Esophagus muscularis mucosa (tissue), 4 donors: ENCODE measurements at regions not wholly inside any gene's neighbourhood (a gene's known extent, or its start where the extent isn't known, plus 50 kb on each side); places are given as distances from the start of the nearest gene placed in this dataset.
"Not testable (repeated sequence)": the region's sequence is repeated elsewhere in the genome, so short reads cannot be mapped to it uniquely, and the experiment has no call there.

Experiments
- DNase-seq: peaks from one replicate; pipeline ENCODE4 v3.0.0-alpha.2; 2017; ENCODE audit errors: extremely low spot score
- H3K27ac ChIP-seq, 4 donors: fragments of 200-600 bp; sonication (generic); replicated peaks in 1 of 4; 1 replicate in 3 of 4; 2 replicates in 1 of 4; pipeline ENCODE4 v1.5.1; 2016 to 2019; ENCODE audit warnings: mild to moderate bottlenecking in 1 of 4
- H3K27me3 ChIP-seq, 4 donors: fragments of 200-600 bp; sonication (generic); one replicate each; pipeline versions ENCODE4 v1.5.1 to v1.6.0; 2016 to 2019
- H3K36me3 ChIP-seq, 4 donors: fragments of 200-600 bp; sonication (generic); one replicate each; pipeline ENCODE4 v1.5.1; 2016 to 2019
- H3K4me1 ChIP-seq, 4 donors: fragments of 200-600 bp; sonication (generic); one replicate each; pipeline ENCODE4 v1.5.1; 2016 to 2019
- H3K4me3 ChIP-seq, 4 donors: fragments of 200-600 bp; sonication (generic); 1 replicate in 2 of 4; 2 replicates in 2 of 4; pipeline ENCODE4 v1.5.1; 2016 to 2019; ENCODE audit warnings: mild to moderate bottlenecking in 4 of 4, moderate library complexity in 1 of 4
- H3K9me3 ChIP-seq, 4 donors: fragments of 200-600 bp; sonication (generic); 1 replicate in 3 of 4; 2 replicates in 1 of 4; pipeline ENCODE4 v1.5.1; 2016 to 2019
- EP300 ChIP-seq: sonication (generic); formaldehyde crosslinking; IDR thresholded peaks from one replicate; pipeline ENCODE4 v1.6.1; 2017; ENCODE audit warnings: antibody characterized with exemption
- POLR2A ChIP-seq: fragments of 450-650 bp; IDR thresholded peaks from one replicate; pipeline ENCODE4 v1.6.1; 2017; ENCODE audit warnings: antibody characterized with exemption, moderate library complexity, mild to moderate bottlenecking, low read depth
- POLR2AphosphoS5 ChIP-seq, 2 donors: sonication (generic); formaldehyde crosslinking; IDR thresholded peaks; one replicate each; pipeline ENCODE4 v1.6.1; 2017; ENCODE audit warnings: antibody characterized with exemption in 2 of 2
- WGBS: methylation state at CpG from one replicate; pipeline ENCODE4 v1.1.5; 2018; 5-methylcytosine and 5-hydroxymethylcytosine counted together
- intact Hi-C: fragments of 100-400 bp; cut with DNase I; formaldehyde crosslinking; loops from one replicate; pipeline ENCODE4 v1.15.1; 2023
- TF ChIP-seq, protein P1 (sequence below), 3 experiments: fragments of 200-600 bp in 2 of 3; fragments of 450-650 bp in 1 of 3; sonication (generic) in 2 of 3; IDR thresholded peaks; one replicate each; pipeline ENCODE4 v1.5.1; 2017 to 2019; ENCODE audit warnings: antibody characterized with exemption in 3 of 3, mild to moderate bottlenecking in 2 of 3, moderate library complexity in 1 of 3

DNA sequence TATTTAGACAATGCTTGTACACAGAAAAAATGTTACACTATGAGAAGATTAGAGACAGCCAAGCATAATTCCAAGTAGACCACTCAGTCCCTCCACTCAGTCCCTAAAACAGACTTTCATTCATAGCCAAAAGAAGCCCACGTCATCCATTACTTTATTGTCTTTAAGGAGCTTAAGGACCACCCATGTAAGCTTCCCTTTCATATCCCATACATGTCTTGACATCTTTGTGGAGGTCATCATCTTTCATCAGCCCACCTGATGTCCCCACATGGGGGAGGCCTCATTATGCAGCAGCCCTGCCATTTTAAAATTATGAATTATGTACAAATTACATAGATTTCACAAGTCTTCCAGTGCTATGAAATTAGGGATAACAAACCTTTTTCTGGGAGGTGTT is 92.6 kb upstream of the PALMD start:
- Histone ChIP-seq H3K27me3 (no peaks in the 10 kb centered on the region), H3K4me3 (no peak overlapping the region), H3K4me1 (peaks cover 4 to 12% (median 10%) of the 10 kb centered on the region in 4 donors), H3K27ac (no peak overlapping the region), H3K9me3 (no peaks in the 10 kb centered on the region), H3K36me3 (no peaks in the 10 kb centered on the region)
- intact Hi-C loops = no loop called here
- no peak for DNase-seq
- WGBS = 81% methylated on average over 1 of the region's 1 CpG
- TF ChIP-seq POLR2A (no peak), POLR2AphosphoS5 (IDR thresholded peaks at IDR 0.05) (no peak), EP300 (no peak)
- TF ChIP-seq, protein P1, sequence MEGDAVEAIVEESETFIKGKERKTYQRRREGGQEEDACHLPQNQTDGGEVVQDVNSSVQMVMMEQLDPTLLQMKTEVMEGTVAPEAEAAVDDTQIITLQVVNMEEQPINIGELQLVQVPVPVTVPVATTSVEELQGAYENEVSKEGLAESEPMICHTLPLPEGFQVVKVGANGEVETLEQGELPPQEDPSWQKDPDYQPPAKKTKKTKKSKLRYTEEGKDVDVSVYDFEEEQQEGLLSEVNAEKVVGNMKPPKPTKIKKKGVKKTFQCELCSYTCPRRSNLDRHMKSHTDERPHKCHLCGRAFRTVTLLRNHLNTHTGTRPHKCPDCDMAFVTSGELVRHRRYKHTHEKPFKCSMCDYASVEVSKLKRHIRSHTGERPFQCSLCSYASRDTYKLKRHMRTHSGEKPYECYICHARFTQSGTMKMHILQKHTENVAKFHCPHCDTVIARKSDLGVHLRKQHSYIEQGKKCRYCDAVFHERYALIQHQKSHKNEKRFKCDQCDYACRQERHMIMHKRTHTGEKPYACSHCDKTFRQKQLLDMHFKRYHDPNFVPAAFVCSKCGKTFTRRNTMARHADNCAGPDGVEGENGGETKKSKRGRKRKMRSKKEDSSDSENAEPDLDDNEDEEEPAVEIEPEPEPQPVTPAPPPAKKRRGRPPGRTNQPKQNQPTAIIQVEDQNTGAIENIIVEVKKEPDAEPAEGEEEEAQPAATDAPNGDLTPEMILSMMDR (IDR thresholded peaks at IDR 0.05) = no peak

DNA sequence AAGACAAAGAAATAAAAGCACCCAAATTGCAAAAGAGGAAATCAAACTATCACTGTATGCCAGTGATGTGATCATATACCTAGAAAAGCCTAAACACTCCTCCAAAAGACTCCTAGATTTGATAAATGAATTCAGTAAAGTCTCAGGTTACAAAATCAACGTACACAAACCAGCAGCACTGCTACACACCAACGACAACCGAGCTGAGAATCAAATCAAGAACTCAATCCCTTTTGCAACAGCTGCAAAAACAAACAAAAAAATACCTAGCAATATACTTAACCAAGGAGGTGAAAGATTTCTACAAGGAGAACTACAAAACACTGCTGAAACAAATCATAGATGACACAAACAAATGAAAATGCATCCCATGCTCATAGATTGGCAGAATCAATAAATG is 92.1 kb upstream of the PALMD start:
- WGBS = 82% methylated on average over 3 of the region's 3 CpGs
- DNase-seq, H3K4me1 ChIP-seq, H3K27ac ChIP-seq, H3K4me3 ChIP-seq, H3K36me3 ChIP-seq, intact Hi-C loops, H3K27me3 ChIP-seq, H3K9me3 ChIP-seq: not testable (repeated sequence)

DNA sequence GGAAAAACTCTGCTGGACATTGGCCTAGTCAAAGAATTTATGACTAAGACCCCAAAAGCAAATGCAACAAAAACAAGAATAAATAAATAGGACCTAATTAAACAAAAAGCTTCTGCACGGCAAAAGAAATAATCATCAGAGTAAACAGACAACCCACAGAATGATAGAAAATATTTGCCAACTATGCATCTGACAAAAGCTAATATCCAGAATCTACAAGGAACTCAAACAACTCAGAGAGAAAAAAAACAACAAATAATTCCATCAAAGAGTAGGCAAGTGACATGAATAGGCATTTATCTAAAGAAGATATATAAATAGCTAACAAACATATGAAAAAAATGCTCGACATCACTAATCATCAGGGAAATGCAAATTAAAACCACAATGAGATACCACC is 91.2 kb upstream of the PALMD start:
- peaks cover 0 to 7% (median 0%) of the 10 kb centered on the region in 4 donors for H3K4me1 ChIP-seq
- no peaks in the 10 kb centered on the region for H3K27me3 ChIP-seq
- TF ChIP-seq POLR2AphosphoS5 (IDR thresholded peaks at IDR 0.05) (no peak), EP300 (no peak), POLR2A (no peak)
- TF ChIP-seq, protein P1 (IDR thresholded peaks at IDR 0.05) = no peak
- 89% methylated on average over 2 of the region's 2 CpGs for WGBS
- no peak overlapping the region for H3K27ac ChIP-seq
- H3K9me3 ChIP-seq = no peaks in the 10 kb centered on the region
- no peak overlapping the region for H3K4me3 ChIP-seq
- no peaks in the 10 kb centered on the region for H3K36me3 ChIP-seq
- intact Hi-C loops = no loop called here
- DNase-seq = no peak

DNA sequence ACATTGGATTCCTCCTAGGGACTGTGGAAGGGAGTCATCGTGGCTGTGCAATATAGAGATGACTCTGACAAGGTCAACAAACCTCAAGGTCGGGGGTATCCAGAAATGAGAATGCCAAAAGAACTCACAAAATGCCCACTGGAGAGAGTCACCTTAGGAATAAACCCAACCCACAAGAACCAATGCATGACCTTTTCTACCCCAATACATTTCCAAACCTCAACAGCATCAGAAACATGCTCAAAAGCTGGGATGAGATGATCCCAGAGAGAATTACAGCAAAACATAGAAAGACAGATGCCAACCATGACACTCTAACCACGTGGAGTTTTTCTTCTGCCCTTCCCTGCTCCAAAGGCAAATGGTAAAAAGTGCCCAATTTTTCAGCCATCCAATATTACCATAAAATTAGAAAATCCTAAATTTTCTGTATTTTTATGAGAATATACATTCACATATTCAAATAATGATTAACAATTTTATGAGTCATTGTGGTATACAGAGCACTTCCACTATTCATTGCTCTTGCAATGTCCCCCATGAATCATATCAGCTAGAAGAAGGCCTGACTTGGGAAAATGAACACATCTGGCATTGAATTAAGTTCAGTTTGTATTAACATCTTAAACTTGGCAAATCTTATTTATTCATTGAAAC is 88.2 kb upstream of the PALMD start:
- H3K4me1 ChIP-seq = peaks cover 0 to 7% (median 0%) of the 10 kb centered on the region in 4 donors
- DNase-seq = no peak
- 90% methylated on average over 3 of the region's 3 CpGs for WGBS
- H3K36me3 ChIP-seq = no peaks in the 10 kb centered on the region
- TF ChIP-seq POLR2A (no peak), EP300 (no peak), POLR2AphosphoS5 (IDR thresholded peaks at IDR 0.05) (no peak)
- TF ChIP-seq, protein P1 (IDR thresholded peaks at IDR 0.05) = no peak
- intact Hi-C loops = no loop called here
- no peaks in the 10 kb centered on the region for H3K27me3 ChIP-seq
- no peak overlapping the region for H3K4me3 ChIP-seq
- no peaks in the 10 kb centered on the region for H3K9me3 ChIP-seq
- H3K27ac ChIP-seq = no peak overlapping the region

DNA sequence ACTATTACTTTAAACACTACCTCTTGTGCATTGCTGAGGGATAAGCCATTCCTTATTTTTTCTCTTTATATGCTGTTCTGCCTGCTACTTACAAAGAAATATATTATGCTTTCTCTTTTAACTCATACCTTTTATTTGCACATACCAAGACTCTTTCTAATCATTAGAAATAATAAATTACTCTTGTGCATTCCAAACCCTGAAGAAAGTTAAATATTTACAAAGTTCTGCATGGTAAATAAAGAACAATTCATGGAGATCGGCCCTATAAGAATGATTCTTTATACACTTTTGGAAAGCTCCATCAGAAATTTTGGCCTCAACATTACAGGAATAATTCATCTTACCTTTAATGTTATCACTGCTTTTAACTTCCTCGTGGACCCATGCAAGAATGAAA is 86.7 kb upstream of the PALMD start:
- intact Hi-C loops = no loop called here
- no peak overlapping the region for H3K27ac ChIP-seq
- H3K4me3 ChIP-seq = no peak overlapping the region
- no peaks in the 10 kb centered on the region for H3K27me3 ChIP-seq
- WGBS = 49% methylated on average over 2 of the region's 2 CpGs
- no peaks in the 10 kb centered on the region for H3K9me3 ChIP-seq
- no peak for TF ChIP-seq POLR2AphosphoS5 (IDR thresholded peaks at IDR 0.05)
- TF ChIP-seq, protein P1 (IDR thresholded peaks at IDR 0.05) = no peak
- no peak for TF ChIP-seq EP300
- TF ChIP-seq POLR2A = no peak
- H3K36me3 ChIP-seq = no peaks in the 10 kb centered on the region
- DNase-seq = no peak
- peaks cover 0 to 7% (median 0%) of the 10 kb centered on the region in 4 donors for H3K4me1 ChIP-seq
